Endothelial cell of umbilical vein (primary cell): ENCODE measurements at regions not wholly inside any gene's neighbourhood (a gene's known extent, or its start where the extent isn't known, plus 50 kb on each side); places are given as distances from the start of the nearest gene placed in this dataset.

Experiments used
- BruUV-seq: library from RNA; stranded (reverse); fragments of 400-500 nt; replicated peaks from 2 replicates; lab custom pipeline; 2021; lab: Mats Ljungman, UMichigan
- CTCF ChIA-PET: fragments of 300-600, 350-600 bp; sonication (Branson Sonifier 250); formaldehyde crosslinking; loops from one replicate; lab custom pipeline; 2021; ENCODE audit warnings: antibody characterized with exemption, inconsistent platforms; lab: Charles Lee
- POLR2A ChIA-PET: fragments of 300-600, 350-600 bp; sonication (Branson Sonifier 250); formaldehyde crosslinking; loops from one replicate; lab custom pipeline; 2021; ENCODE audit warnings: antibody characterized with exemption, inconsistent platforms; lab: Charles Lee
- DNase-seq: peaks from one replicate; pipeline ENCODE4 v3.0.0-alpha.2; 2011; ENCODE audit warnings: low read depth, low spot score
- FAIRE-seq: peaks from 2 replicates; lab custom pipeline; 2011; peaks lifted over from hg19 to GRCh38; lab: Jason Lieb, UNC
- H2AFZ ChIP-seq: 2 replicates; pipeline ENCODE4 v1.6.0; 2012; ENCODE audit warnings: low read depth, low read length, control low read depth, inconsistent platforms
- H3K27ac ChIP-seq: 2 replicates; pipeline ENCODE4 v1.5.1; 2011; ENCODE audit warnings: low read depth, mild to moderate bottlenecking, control low read depth, low read length, moderate library complexity; ENCODE audit not compliant: insufficient read depth
- H3K27me3 ChIP-seq, 2 experiments: 2 replicates each; pipeline versions ENCODE4 v1.6.0 to v1.6.1; 2011; ENCODE audit warnings: low read length in 2 of 2, mixed read lengths in 1 of 2; ENCODE audit not compliant: control insufficient read depth in 2 of 2, insufficient read depth in 2 of 2
- H3K36me3 ChIP-seq, 2 experiments: 2 replicates in 1 of 2; 3 replicates in 1 of 2; pipeline ENCODE4 v1.5.1; 2011; ENCODE audit warnings: low read length in 2 of 2, mild to moderate bottlenecking in 1 of 2, moderate library complexity in 1 of 2; ENCODE audit not compliant: control insufficient read depth in 2 of 2, insufficient read depth in 2 of 2; ENCODE audit errors: extremely low read depth in 1 of 2
- H3K4me1 ChIP-seq: 3 replicates; pipeline ENCODE4 v1.5.1; 2011; ENCODE audit warnings: mild to moderate bottlenecking, low read length; ENCODE audit not compliant: control insufficient read depth, insufficient read depth; ENCODE audit errors: extremely low read depth
- H3K4me2 ChIP-seq: 2 replicates; pipeline ENCODE4 v1.6.1; 2011; ENCODE audit warnings: low read length, control low read depth, mixed read lengths; ENCODE audit not compliant: insufficient read depth
- H3K4me3 ChIP-seq, 3 experiments: fragments of 200-600 bp in 1 of 3; sonication (generic), shearing (Covaris generic) in 1 of 3; replicated peaks in 1 of 3; 2 replicates each; pipeline ENCODE4 v1.5.1; 2011 to 2016; ENCODE audit warnings: control low read depth in 3 of 3, low read length in 3 of 3, mild to moderate bottlenecking in 2 of 3, inconsistent platforms in 1 of 3, low read depth in 1 of 3, moderate library complexity in 1 of 3; ENCODE audit not compliant: insufficient read depth in 1 of 3
- H3K79me2 ChIP-seq: 2 replicates; pipeline ENCODE4 v1.6.0; 2012; ENCODE audit warnings: low read length, inconsistent platforms; ENCODE audit not compliant: control insufficient read depth, insufficient read depth
- H3K9ac ChIP-seq: replicated peaks from 2 replicates; pipeline ENCODE3; 2011; ENCODE audit warnings: low read length, control low read depth; ENCODE audit not compliant: insufficient read depth; ENCODE audit errors: extremely low read depth
- H3K9me1 ChIP-seq: replicated peaks from 3 replicates; pipeline ENCODE4 v1.6.0; 2011; ENCODE audit warnings: mild to moderate bottlenecking, low read length; ENCODE audit not compliant: control insufficient read depth, insufficient read depth; ENCODE audit errors: extremely low read depth
- H3K9me3 ChIP-seq: replicated peaks from 2 replicates; pipeline ENCODE4 v1.5.1; 2012; ENCODE audit warnings: low read length, inconsistent platforms; ENCODE audit not compliant: control insufficient read depth, insufficient read depth
- H4K20me1 ChIP-seq: replicated peaks from 2 replicates; pipeline ENCODE3; 2011; ENCODE audit warnings: mild to moderate bottlenecking, low read length; ENCODE audit not compliant: control insufficient read depth, insufficient read depth; ENCODE audit errors: extremely low read depth
- EZH2 ChIP-seq: IDR thresholded peaks from 2 replicates; pipeline ENCODE4 v1.6.1; 2012; ENCODE audit warnings: borderline replicate concordance, low read depth, mild to moderate bottlenecking, moderate library complexity, low read length, inconsistent platforms; ENCODE audit not compliant: severe bottlenecking
- FOS ChIP-seq: IDR thresholded peaks from 2 replicates; pipeline ENCODE4 v1.6.1; 2011; ENCODE audit warnings: mild to moderate bottlenecking, low read length, moderate library complexity, borderline replicate concordance; ENCODE audit not compliant: insufficient read depth
- GATA2 ChIP-seq: IDR thresholded peaks from 2 replicates; pipeline ENCODE4 v1.7.0; 2011; ENCODE audit warnings: low read depth, mild to moderate bottlenecking, moderate library complexity, mixed read lengths, low read length; ENCODE audit not compliant: insufficient read length, insufficient read depth
- JUN ChIP-seq: IDR thresholded peaks from 2 replicates; pipeline ENCODE4 v1.6.1; 2011; ENCODE audit warnings: borderline replicate concordance, low read depth; ENCODE audit not compliant: insufficient read length, insufficient read depth
- MYC ChIP-seq: IDR thresholded peaks from one replicate; pipeline ENCODE4 v1.6.1; 2011; ENCODE audit warnings: mild to moderate bottlenecking, low read depth, low read length
- POLR2A ChIP-seq: IDR thresholded peaks from 2 replicates; pipeline ENCODE4 v1.6.1; 2012; ENCODE audit warnings: low read depth, mild to moderate bottlenecking, control low read depth, low read length
- POLR2AphosphoS5 ChIP-seq: IDR thresholded peaks from 2 replicates; pipeline ENCODE4 v1.6.1; 2012; ENCODE audit warnings: low read depth, mild to moderate bottlenecking, control low read depth, low read length, moderate library complexity; ENCODE audit not compliant: insufficient read depth
- dilution Hi-C: fragments of 300-500 bp; cut with MboI; formaldehyde crosslinking; loops from one replicate; pipeline ENCODE4 v1.15.0; 2019; ENCODE audit warnings: low sequenced_read_pairs; ENCODE audit not compliant: extremely low pct_ligation_motif_present
- intact Hi-C: fragments of 100-400 bp; cut with micrococcal nuclease; formaldehyde crosslinking; loops from one replicate; pipeline ENCODE4 v1.10.0; 2022
- TF ChIP-seq, protein P1 (sequence below), 2 donors: IDR thresholded peaks; 1 replicate in 1 of 2; 2 replicates in 1 of 2; pipeline ENCODE4 v1.5.1; 2011; ENCODE audit warnings: low read length in 2 of 2, mild to moderate bottlenecking in 2 of 2, moderate library complexity in 2 of 2, control low read depth in 1 of 2, inconsistent platforms in 1 of 2, low read depth in 1 of 2; ENCODE audit not compliant: insufficient read depth in 1 of 2; ENCODE audit errors: extremely low read depth in 1 of 2
- TF ChIP-seq, protein P2 (sequence below): IDR thresholded peaks from 2 replicates; pipeline ENCODE4 v1.6.1; 2011; ENCODE audit not compliant: insufficient read depth, insufficient read length

DNA sequence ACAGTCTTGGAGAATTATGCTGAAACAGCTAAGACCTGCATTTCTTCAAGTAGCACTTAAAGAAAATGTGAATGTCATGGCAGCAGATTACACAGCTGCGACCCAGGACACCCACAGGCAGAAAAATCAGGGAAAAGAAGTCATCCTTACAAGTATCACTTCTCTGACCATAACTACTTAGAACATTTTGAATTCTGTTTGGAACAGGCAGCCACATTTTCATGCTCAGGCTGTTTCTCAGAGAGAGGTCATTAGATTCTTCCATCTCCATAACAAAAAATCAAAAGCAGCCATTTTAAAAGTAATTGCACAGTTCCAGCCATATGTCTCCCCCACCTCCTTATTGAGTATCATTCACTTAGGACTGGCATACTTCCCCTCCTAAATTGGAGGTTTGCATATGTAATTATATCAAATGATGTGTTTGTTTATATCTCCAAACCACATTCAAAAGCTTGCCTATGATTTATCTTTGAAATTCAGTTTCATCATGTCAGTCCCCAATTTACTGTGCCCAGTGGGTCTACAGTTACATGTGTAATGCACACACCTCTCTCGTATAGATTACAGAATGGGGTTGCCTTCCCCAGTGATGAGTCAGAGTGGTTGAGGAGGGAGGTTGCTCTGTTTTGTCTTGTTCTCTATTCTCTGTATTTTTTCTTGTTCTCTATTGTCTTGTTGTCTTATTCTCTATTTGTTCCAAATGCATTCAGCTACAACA is 276.5 kb upstream of the MTNR1B start:
- no peak overlapping the region for H3K9ac ChIP-seq
- BruUV-seq: no TSS peak
- peaks cover 2% of the 10 kb centered on the region for H3K9me3 ChIP-seq
- no peaks in the 10 kb centered on the region for H3K4me1 ChIP-seq
- intact Hi-C loops (no loop called here), dilution Hi-C loops (no loop called here)
- no peaks in the 10 kb centered on the region for H4K20me1 ChIP-seq
- POLR2A ChIA-PET: no interaction called here
- H3K4me3 ChIP-seq: no peak overlapping the region
- no peak for TF ChIP-seq EZH2
- no peak for TF ChIP-seq MYC
- TF ChIP-seq, protein P1, sequence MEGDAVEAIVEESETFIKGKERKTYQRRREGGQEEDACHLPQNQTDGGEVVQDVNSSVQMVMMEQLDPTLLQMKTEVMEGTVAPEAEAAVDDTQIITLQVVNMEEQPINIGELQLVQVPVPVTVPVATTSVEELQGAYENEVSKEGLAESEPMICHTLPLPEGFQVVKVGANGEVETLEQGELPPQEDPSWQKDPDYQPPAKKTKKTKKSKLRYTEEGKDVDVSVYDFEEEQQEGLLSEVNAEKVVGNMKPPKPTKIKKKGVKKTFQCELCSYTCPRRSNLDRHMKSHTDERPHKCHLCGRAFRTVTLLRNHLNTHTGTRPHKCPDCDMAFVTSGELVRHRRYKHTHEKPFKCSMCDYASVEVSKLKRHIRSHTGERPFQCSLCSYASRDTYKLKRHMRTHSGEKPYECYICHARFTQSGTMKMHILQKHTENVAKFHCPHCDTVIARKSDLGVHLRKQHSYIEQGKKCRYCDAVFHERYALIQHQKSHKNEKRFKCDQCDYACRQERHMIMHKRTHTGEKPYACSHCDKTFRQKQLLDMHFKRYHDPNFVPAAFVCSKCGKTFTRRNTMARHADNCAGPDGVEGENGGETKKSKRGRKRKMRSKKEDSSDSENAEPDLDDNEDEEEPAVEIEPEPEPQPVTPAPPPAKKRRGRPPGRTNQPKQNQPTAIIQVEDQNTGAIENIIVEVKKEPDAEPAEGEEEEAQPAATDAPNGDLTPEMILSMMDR (IDR thresholded peaks at IDR 0.05; ENCODE audit: extremely low read depth in 1 of 2, insufficient read depth in 1 of 2, low read depth in 1 of 2, low read length in 2 of 2): no peak
- no peak for TF ChIP-seq JUN
- TF ChIP-seq FOS: no peak
- TF ChIP-seq, protein P2, sequence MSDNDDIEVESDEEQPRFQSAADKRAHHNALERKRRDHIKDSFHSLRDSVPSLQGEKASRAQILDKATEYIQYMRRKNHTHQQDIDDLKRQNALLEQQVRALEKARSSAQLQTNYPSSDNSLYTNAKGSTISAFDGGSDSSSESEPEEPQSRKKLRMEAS: no peak
- no peak for TF ChIP-seq POLR2A
- TF ChIP-seq POLR2AphosphoS5: no peak
- no peak for TF ChIP-seq GATA2
- DNase-seq (no peak), FAIRE-seq (no peak)
- no peaks in the 10 kb centered on the region for H3K27me3 ChIP-seq
- no peaks in the 10 kb centered on the region for H3K36me3 ChIP-seq
- H3K4me2 ChIP-seq: no peak overlapping the region
- CTCF ChIA-PET: no interaction called here
- H3K27ac ChIP-seq: no peak overlapping the region
- no peaks in the 10 kb centered on the region for H3K79me2 ChIP-seq
- no peak overlapping the region for H2AFZ ChIP-seq
- H3K9me1 ChIP-seq: no peaks in the 10 kb centered on the region
